Liver (tissue), 8 donors: ENCODE measurements at regions not wholly inside any gene's neighbourhood (a gene's known extent, or its start where the extent isn't known, plus 50 kb on each side); places are given as distances from the start of the nearest gene placed in this dataset.

Source experiments
- DNase-seq: peaks from one replicate; pipeline ENCODE4 v3.0.0-alpha.2; 2017; ENCODE audit warnings: low spot score
- H3K27ac ChIP-seq, 2 donors: one replicate each; pipeline ENCODE4 v1.7.0; 2013; ENCODE audit warnings: inconsistent platforms in 2 of 2, low read length in 2 of 2, control low read depth in 1 of 2, low read depth in 1 of 2, mild to moderate bottlenecking in 1 of 2
- H3K27me3 ChIP-seq, 4 donors: one replicate each; pipeline versions ENCODE4 v1.6.1 to v1.7.0; 2013; ENCODE audit warnings: low read length in 3 of 4, inconsistent platforms in 1 of 4, mild to moderate bottlenecking in 1 of 4, moderate library complexity in 1 of 4; ENCODE audit not compliant: control insufficient read depth in 4 of 4, insufficient read depth in 4 of 4
- H3K36me3 ChIP-seq, 4 donors: one replicate each; pipeline versions ENCODE4 v1.6.1 to v1.7.0; 2013; ENCODE audit warnings: low read length in 3 of 4, mild to moderate bottlenecking in 3 of 4, low read depth in 1 of 4, moderate library complexity in 1 of 4; ENCODE audit not compliant: control insufficient read depth in 4 of 4, insufficient read depth in 3 of 4
- H3K4me1 ChIP-seq, 4 donors: one replicate each; pipeline versions ENCODE4 v1.6.1 to v1.7.0; 2013; ENCODE audit warnings: low read length in 3 of 4, mild to moderate bottlenecking in 3 of 4, moderate library complexity in 1 of 4; ENCODE audit not compliant: control insufficient read depth in 4 of 4, insufficient read depth in 4 of 4
- H3K4me3 ChIP-seq, 3 donors: one replicate each; pipeline versions ENCODE4 v1.6.1 to v1.7.0; 2013; ENCODE audit warnings: low read length in 3 of 3, control low read depth in 1 of 3, low read depth in 1 of 3, mild to moderate bottlenecking in 1 of 3
- H3K9ac ChIP-seq, 2 donors: one replicate each; pipeline ENCODE4 v1.7.0; 2013; ENCODE audit warnings: low read length in 2 of 2, mild to moderate bottlenecking in 2 of 2, moderate library complexity in 2 of 2, control low read depth in 1 of 2, low read depth in 1 of 2
- H3K9me3 ChIP-seq, 4 donors: one replicate each; pipeline versions ENCODE4 v1.6.1 to v1.7.0; 2013; ENCODE audit warnings: low read length in 3 of 4; ENCODE audit not compliant: control insufficient read depth in 4 of 4
- EGR1 ChIP-seq, 2 donors: IDR thresholded peaks; 2 replicates each; pipeline ENCODE4 v1.6.1; 2016 to 2018; ENCODE audit warnings: antibody characterized with exemption in 2 of 2, low read depth in 2 of 2
- FOXA1 ChIP-seq: IDR thresholded peaks from 2 replicates; pipeline ENCODE4 v1.6.1; 2016; ENCODE audit warnings: antibody characterized with exemption
- FOXA2 ChIP-seq: IDR thresholded peaks from 2 replicates; pipeline ENCODE4 v1.6.1; 2016; ENCODE audit warnings: antibody characterized with exemption
- GABPA ChIP-seq, 2 donors: IDR thresholded peaks in 1 of 2; conservative IDR thresholded peaks in 1 of 2; 2 replicates each; pipeline ENCODE4 v1.6.1; 2016; ENCODE audit warnings: antibody characterized with exemption in 2 of 2, mild to moderate bottlenecking in 1 of 2, moderate library complexity in 1 of 2
- HNF4A ChIP-seq, 2 donors: conservative IDR thresholded peaks; 2 replicates each; pipeline ENCODE4 v1.6.1; 2016; ENCODE audit warnings: antibody characterized with exemption in 2 of 2, mild to moderate bottlenecking in 2 of 2
- HNF4G ChIP-seq: IDR thresholded peaks from 2 replicates; pipeline ENCODE4 v1.6.1; 2016; ENCODE audit warnings: antibody characterized with exemption
- JUND ChIP-seq, 2 donors: IDR thresholded peaks; 2 replicates each; pipeline ENCODE4 v1.6.1; 2016; ENCODE audit warnings: antibody characterized with exemption in 2 of 2
- NR2F2 ChIP-seq: IDR thresholded peaks from 2 replicates; pipeline ENCODE4 v1.6.1; 2016; ENCODE audit warnings: antibody characterized with exemption
- RAD21 ChIP-seq, 2 donors: IDR thresholded peaks; 2 replicates each; pipeline ENCODE4 v1.6.1; 2016; ENCODE audit warnings: antibody characterized with exemption in 2 of 2, mild to moderate bottlenecking in 2 of 2
- RXRA ChIP-seq, 2 donors: IDR thresholded peaks; 2 replicates each; pipeline ENCODE4 v1.6.1; 2017 to 2018; ENCODE audit warnings: antibody characterized with exemption in 2 of 2, mild to moderate bottlenecking in 1 of 2
- SP1 ChIP-seq: IDR thresholded peaks from 2 replicates; pipeline ENCODE4 v1.6.1; 2018; ENCODE audit warnings: antibody characterized with exemption, mild to moderate bottlenecking
- TAF1 ChIP-seq: conservative IDR thresholded peaks from 2 replicates; pipeline ENCODE4 v1.6.1; 2016; ENCODE audit warnings: antibody characterized with exemption, mild to moderate bottlenecking
- YY1 ChIP-seq: IDR thresholded peaks from 2 replicates; pipeline ENCODE4 v1.6.1; 2016; ENCODE audit warnings: antibody characterized with exemption, mild to moderate bottlenecking
- WGBS: extraction: QIAGEN DNeasy Blood & Tissue Kit; methylation state at CpG from one replicate; pipeline ENCODE4 v1.1.7; 2013; 5-methylcytosine and 5-hydroxymethylcytosine counted together
- TF ChIP-seq, protein P1 (sequence below): IDR thresholded peaks from 2 replicates; pipeline ENCODE4 v1.6.1; 2016; ENCODE audit warnings: antibody characterized with exemption
- TF ChIP-seq, protein P2 (sequence below): IDR thresholded peaks from 2 replicates; pipeline ENCODE4 v1.6.1; 2016; ENCODE audit warnings: antibody characterized with exemption
- TF ChIP-seq, protein P3 (sequence below): IDR thresholded peaks from 2 replicates; pipeline ENCODE4 v1.6.1; 2016; ENCODE audit warnings: antibody characterized with exemption, mild to moderate bottlenecking
- TF ChIP-seq, protein P4 (sequence below): IDR thresholded peaks from 2 replicates; pipeline ENCODE4 v1.6.1; 2016; ENCODE audit warnings: antibody characterized with exemption
- TF ChIP-seq, protein P5 (sequence below): fragments of 150-350 bp; IDR thresholded peaks from 2 replicates; pipeline ENCODE4 v1.5.1; 2017; ENCODE audit warnings: improper control_type of control experiment, low read depth, low read length; ENCODE audit not compliant: missing input control
- donor health status: healthy.
- donor health status: healthy.
- donor health status: healthy.
- donor health status: healthy.
- donor health status: healthy.

DNA sequence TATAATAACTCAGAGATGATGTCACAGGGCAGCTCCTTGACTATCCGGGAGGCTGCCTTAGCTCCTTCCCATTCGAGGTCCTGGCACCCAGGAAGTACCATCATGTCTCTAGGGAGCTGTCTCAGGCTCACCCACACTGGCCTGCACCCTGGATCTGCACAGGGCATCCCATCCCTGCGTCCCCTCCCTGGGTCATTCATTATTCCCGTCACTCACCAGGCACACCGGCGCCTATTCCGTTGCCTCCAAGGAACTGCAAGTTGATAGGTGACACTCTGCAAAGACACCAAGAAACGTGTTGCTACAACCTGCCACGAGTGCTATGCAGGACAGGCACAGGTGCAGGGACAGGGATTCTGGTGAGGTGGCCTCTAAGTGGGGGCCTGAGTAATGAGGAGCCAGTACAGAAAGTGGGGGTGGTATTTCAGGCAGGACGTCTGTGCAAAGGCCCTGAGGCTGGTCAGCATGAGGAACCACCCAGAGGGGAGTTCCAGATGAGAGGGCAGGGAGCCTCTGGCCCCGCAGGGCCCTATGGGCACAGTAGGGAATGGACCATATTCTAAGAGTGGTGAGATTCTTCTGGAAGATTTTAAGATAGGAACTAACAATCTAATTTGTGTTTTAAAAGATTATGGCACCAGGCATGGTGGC is 71.6 kb upstream of the SHANK2 start:
- Histone ChIP-seq H3K9ac (no peak overlapping the region), H3K4me3 (no peak overlapping the region), H3K27me3 (no peaks in the 10 kb centered on the region), H3K27ac (no peak overlapping the region), H3K4me1 (peaks cover 0 to 6% (median 3%) of the 10 kb centered on the region in 4 donors), H3K9me3 (peaks cover 0 to 3% (median under 1%) of the 10 kb centered on the region in 4 donors), H3K36me3 (no peaks in the 10 kb centered on the region)
- DNase-seq = no peak
- 92% methylated on average over 11 of the region's 11 CpGs for WGBS
- TF ChIP-seq NR2F2 = no peak

DNA sequence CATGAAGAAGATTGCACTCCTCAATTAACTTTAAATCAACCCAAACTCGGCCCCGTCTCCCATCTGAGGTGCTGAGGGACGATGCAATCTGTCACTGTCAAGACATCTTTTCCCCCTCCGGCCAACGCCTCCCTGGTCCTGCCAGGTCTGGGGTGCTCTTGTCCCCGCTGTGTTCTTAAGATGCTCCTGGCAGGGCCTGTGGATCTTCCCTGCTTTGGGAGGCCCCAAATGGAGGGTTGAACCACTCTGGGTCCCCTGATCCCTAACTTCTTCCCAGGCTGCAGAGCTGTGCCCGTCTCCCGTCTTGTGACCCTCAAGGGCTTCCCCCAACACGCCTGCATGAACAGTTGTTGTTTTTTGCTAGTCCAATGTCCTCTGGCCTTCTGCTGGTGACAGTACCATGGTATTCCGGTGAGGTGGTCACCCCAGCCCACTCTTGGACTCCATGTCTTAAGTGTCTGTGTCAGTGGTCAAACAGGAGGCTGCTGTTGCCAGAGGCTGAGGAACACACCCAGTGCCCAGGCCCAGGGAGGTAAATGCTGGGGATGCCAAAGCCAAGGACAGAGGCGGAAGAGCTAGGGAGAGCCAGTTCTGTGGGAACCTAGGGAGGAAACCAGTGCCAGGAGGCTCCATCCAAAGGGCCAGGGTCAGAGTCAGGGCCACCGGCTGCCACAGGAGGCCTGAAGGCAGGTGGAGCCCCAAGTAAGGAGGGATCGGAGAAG is 70.6 kb upstream of the SHANK2 start:
- no peak overlapping the region for H3K27ac ChIP-seq
- TF ChIP-seq RXRA (IDR thresholded peaks at IDR 0.05) = no peak
- TF ChIP-seq HNF4A (conservative IDR thresholded peaks at IDR 0.05) = no peak
- TF ChIP-seq, protein P1, sequence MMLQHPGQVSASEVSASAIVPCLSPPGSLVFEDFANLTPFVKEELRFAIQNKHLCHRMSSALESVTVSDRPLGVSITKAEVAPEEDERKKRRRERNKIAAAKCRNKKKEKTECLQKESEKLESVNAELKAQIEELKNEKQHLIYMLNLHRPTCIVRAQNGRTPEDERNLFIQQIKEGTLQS = no peak
- TF ChIP-seq SP1 = no peak
- no peak for TF ChIP-seq NR2F2
- TF ChIP-seq, protein P2, sequence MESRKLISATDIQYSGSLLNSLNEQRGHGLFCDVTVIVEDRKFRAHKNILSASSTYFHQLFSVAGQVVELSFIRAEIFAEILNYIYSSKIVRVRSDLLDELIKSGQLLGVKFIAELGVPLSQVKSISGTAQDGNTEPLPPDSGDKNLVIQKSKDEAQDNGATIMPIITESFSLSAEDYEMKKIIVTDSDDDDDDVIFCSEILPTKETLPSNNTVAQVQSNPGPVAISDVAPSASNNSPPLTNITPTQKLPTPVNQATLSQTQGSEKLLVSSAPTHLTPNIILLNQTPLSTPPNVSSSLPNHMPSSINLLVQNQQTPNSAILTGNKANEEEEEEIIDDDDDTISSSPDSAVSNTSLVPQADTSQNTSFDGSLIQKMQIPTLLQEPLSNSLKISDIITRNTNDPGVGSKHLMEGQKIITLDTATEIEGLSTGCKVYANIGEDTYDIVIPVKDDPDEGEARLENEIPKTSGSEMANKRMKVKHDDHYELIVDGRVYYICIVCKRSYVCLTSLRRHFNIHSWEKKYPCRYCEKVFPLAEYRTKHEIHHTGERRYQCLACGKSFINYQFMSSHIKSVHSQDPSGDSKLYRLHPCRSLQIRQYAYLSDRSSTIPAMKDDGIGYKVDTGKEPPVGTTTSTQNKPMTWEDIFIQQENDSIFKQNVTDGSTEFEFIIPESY = no peak
- TF ChIP-seq FOXA1 = no peak
- no peak for TF ChIP-seq FOXA2
- TF ChIP-seq, protein P3, sequence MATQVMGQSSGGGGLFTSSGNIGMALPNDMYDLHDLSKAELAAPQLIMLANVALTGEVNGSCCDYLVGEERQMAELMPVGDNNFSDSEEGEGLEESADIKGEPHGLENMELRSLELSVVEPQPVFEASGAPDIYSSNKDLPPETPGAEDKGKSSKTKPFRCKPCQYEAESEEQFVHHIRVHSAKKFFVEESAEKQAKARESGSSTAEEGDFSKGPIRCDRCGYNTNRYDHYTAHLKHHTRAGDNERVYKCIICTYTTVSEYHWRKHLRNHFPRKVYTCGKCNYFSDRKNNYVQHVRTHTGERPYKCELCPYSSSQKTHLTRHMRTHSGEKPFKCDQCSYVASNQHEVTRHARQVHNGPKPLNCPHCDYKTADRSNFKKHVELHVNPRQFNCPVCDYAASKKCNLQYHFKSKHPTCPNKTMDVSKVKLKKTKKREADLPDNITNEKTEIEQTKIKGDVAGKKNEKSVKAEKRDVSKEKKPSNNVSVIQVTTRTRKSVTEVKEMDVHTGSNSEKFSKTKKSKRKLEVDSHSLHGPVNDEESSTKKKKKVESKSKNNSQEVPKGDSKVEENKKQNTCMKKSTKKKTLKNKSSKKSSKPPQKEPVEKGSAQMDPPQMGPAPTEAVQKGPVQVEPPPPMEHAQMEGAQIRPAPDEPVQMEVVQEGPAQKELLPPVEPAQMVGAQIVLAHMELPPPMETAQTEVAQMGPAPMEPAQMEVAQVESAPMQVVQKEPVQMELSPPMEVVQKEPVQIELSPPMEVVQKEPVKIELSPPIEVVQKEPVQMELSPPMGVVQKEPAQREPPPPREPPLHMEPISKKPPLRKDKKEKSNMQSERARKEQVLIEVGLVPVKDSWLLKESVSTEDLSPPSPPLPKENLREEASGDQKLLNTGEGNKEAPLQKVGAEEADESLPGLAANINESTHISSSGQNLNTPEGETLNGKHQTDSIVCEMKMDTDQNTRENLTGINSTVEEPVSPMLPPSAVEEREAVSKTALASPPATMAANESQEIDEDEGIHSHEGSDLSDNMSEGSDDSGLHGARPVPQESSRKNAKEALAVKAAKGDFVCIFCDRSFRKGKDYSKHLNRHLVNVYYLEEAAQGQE = no peak
- TF ChIP-seq, protein P4, sequence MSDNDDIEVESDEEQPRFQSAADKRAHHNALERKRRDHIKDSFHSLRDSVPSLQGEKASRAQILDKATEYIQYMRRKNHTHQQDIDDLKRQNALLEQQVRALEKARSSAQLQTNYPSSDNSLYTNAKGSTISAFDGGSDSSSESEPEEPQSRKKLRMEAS = no peak
- TF ChIP-seq, protein P5, sequence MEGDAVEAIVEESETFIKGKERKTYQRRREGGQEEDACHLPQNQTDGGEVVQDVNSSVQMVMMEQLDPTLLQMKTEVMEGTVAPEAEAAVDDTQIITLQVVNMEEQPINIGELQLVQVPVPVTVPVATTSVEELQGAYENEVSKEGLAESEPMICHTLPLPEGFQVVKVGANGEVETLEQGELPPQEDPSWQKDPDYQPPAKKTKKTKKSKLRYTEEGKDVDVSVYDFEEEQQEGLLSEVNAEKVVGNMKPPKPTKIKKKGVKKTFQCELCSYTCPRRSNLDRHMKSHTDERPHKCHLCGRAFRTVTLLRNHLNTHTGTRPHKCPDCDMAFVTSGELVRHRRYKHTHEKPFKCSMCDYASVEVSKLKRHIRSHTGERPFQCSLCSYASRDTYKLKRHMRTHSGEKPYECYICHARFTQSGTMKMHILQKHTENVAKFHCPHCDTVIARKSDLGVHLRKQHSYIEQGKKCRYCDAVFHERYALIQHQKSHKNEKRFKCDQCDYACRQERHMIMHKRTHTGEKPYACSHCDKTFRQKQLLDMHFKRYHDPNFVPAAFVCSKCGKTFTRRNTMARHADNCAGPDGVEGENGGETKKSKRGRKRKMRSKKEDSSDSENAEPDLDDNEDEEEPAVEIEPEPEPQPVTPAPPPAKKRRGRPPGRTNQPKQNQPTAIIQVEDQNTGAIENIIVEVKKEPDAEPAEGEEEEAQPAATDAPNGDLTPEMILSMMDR = no peak
- TF ChIP-seq YY1 = no peak
- TF ChIP-seq EGR1 (IDR thresholded peaks at IDR 0.05; ENCODE audit: low read depth in 2 of 2) = no peak
- TF ChIP-seq JUND (IDR thresholded peaks at IDR 0.05) = no peak
- TF ChIP-seq TAF1 = no peak
- TF ChIP-seq HNF4G = no peak
- TF ChIP-seq GABPA (IDR thresholded peaks at IDR 0.05 in 1 of 2, conservative IDR thresholded peaks at IDR 0.05 in 1 of 2) = no peak
- TF ChIP-seq RAD21 (IDR thresholded peaks at IDR 0.05) = no peak
- peaks cover 0 to 3% (median under 1%) of the 10 kb centered on the region in 4 donors for H3K9me3 ChIP-seq
- no peaks in the 10 kb centered on the region for H3K27me3 ChIP-seq
- no peak overlapping the region for H3K4me3 ChIP-seq
- WGBS = 94% methylated on average over 13 of the region's 13 CpGs
- no peak for DNase-seq
- peaks cover 0 to 6% (median 3%) of the 10 kb centered on the region in 4 donors for H3K4me1 ChIP-seq
- H3K9ac ChIP-seq = no peak overlapping the region
- no peaks in the 10 kb centered on the region for H3K36me3 ChIP-seq
